Panc1 (cell line): ENCODE measurements at regions not wholly inside any gene's neighbourhood (a gene's known extent, or its start where the extent isn't known, plus 50 kb on each side); places are given as distances from the start of the nearest gene placed in this dataset.

ENCODE experiments used
- CTCF ChIP-seq: fragments of 450-650 bp; IDR thresholded peaks from 2 replicates; pipeline ENCODE4 v1.5.1; 2017; ENCODE audit warnings: mild to moderate bottlenecking
- POLR2AphosphoS5 ChIP-seq: IDR thresholded peaks from 2 replicates; pipeline ENCODE4 v1.6.1; 2012; ENCODE audit warnings: mild to moderate bottlenecking, low read depth, low read length, moderate library complexity
- REST ChIP-seq, 2 experiments: IDR thresholded peaks; 2 replicates each; pipeline ENCODE4 v1.6.1; 2011 to 2012; ENCODE audit warnings: low read depth in 2 of 2, control low read depth in 1 of 2, low read length in 1 of 2, mild to moderate bottlenecking in 1 of 2, moderate library complexity in 1 of 2; ENCODE audit not compliant: insufficient read depth in 1 of 2
- SIN3A ChIP-seq: IDR thresholded peaks from 2 replicates; pipeline ENCODE4 v1.6.1; 2012; ENCODE audit warnings: low read depth, mild to moderate bottlenecking, low read length, moderate library complexity, borderline replicate concordance; ENCODE audit not compliant: insufficient read depth
- TCF7L2 ChIP-seq: IDR thresholded peaks from 2 replicates; pipeline ENCODE4 v1.6.1; 2011; ENCODE audit warnings: mild to moderate bottlenecking, low read depth, low read length, inconsistent platforms

- TF ChIP-seq CTCF = no peak
- no peak for TF ChIP-seq REST (IDR thresholded peaks at IDR 0.05; ENCODE audit: insufficient read depth in 1 of 2, low read depth in 2 of 2, low read length in 1 of 2)
- no peak for TF ChIP-seq SIN3A
- TF ChIP-seq POLR2AphosphoS5 = no peak
- TF ChIP-seq TCF7L2 = no peak
These were observed 155.6 kb downstream of the PLPP3 start for GRCh38 chr1:56423716-56424115.
